ENCODE measurements at regions not wholly inside any gene's neighbourhood (a gene's known extent, or its start where the extent isn't known, plus 50 kb on each side); places are given as distances from the start of the nearest gene placed in this dataset.

DNA sequence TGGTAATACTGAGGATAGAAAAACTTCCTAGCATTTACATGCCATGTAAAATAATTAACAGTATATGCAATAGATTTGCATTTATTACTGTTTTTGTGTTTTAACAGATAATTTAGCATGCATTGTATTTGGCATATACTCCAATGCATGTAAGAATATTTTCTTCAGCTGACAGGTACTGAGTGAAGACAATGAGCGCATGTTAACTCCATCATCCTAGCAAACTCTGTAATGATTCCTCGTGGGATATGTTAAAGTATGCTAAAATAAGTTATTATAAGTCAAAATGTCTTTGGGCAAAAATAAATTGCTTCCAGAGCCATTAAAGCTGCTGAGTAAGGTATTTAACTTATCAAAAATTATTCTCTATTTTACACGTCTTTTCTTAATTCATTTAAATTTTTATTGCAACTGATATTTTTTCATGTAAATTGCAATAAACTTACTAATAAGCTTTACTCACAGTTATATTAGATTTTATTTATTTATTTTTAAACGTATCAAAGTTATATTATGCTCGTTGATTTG is 616.4 kb upstream of the NDST4 start:
- DNase-seq = no peak

DNA sequence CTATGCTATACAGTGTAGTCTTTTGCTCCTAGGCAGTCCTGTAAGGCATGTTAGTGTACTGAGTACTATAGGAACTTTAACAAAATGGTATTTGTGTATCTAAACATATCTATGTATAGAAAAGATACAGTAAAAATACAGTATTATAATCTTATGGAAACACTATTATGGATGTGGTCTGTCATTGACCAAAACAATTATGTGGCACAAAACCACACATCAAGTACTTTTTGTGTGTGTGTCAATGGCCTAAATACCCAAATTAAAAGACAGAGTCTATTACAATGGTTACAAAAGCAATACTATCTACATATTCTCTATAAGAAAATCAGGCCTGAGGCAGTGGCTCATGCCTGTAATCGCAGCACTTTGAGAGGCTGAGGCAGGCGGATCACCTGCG is 610.2 kb upstream of the NDST4 start:
- DNase-seq = no peak

DNA sequence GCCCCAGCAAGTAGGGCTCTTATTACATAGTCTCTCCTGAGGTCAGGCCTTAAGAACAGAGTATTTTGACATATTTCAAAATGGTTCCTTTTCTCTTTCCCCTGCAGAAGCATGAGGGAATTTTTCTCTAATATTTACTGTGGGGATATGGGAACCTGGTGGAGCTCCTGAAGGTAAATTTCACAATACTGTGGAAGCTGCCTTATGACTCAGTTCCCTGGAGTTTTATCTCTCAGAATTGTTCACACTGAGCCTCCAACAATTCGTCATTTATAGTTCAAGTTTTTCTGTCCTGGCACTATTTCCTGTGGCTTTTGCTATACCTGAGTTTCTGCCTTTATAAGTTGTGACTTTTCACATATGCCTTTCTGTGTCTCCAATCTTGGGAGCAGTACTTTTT is 607.2 kb upstream of the NDST4 start:
- DNase-seq = no peak

DNA sequence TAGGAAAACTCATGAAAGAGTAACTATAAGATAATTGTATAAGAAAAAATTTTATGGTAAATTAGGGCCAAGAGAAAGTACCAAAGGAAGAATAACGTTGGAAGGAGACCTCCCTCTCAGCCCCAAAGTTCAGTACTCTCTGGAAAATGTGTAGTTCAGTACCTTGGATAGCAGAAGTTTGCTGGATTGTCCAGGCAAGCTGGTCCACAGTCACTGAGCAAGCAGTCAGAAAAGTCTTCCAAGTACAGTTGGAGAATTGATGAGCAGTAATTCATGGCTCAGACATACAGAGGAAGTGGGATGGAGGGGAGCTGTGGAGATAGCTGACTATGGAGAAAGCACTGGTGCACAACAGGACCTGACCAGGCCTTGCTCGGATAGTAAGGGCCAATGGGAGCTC is 598.2 kb upstream of the NDST4 start:
- no peak for DNase-seq

DNA sequence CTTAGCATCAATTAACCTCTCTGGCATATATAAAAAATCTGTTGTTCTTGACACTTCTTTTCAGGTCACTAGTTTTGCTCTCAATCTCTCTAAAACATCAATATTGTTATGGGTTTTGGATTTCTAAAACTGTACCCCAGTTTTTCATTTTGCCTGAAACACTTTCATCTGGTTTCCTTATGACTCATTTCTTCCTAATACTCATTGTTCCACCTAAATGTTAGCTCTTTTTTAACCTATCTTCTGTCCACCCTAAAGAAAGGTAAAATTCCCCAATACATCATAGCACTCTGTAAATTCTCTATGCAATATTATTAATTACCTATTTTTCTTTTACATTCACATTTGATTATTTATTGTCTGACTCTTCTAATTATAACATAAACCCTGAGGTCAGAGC is 575.5 kb upstream of the NDST4 start:
- DNase-seq = no peak

DNA sequence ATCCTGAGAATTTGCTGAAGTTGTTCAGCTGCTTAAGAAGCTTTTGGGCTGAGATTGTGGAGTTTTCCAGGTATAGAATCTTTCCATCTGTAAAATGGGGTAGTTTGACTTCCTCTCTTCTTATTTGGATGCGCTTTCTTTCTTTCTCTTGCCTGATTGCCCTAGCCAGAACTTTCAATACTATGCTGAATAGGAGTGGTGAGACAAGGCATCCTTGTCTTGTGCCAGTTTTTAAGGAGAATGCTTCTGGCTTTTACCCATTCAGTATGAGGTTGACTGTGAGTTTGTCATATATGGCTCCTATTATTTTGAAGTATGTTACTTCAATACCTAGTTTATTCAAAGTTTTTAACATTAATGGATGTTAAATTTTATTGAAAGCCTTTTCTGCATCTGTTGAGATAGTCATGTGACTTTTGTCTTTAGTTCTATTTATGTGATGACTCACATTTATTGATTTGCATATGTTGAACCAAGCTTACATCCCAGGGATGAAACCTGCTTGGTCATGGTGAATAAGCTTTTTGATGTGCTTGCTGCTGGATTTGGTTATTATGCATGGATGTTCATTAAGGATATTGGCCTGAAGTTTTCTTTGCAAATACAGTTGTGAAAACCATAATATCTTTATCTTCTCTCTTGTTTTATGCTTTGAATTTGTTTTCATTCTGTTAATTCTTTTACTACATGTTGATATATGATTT is 573.8 kb upstream of the NDST4 start:
- DNase-seq = no peak

DNA sequence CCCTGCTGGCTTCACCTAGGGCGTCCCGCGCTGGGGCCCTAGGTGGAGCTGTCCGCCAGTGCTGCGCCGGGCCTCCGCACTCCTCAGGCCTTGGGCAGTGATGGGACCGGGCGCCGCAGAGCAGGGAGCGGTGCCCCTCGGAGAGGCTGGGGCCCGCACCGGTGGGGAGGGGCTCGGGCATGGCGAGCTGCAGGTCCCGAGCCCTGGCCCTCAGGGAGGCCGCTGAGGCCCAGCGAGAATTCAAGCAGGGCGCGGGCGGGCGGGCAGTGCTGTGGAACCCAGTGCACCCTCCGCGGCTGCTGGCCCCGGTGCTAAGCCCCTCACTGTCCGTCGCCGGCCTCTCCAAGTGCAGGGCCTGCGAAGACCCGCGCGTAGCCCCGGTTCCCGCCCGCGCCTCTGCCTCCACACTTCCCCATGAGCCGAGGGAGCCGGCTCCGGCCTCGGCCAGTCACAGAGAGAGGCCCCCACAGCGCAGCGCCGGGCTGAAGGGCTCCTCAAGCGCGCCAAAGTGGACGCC is 565.1 kb upstream of the NDST4 start:
- DNase-seq = no peak

DNA sequence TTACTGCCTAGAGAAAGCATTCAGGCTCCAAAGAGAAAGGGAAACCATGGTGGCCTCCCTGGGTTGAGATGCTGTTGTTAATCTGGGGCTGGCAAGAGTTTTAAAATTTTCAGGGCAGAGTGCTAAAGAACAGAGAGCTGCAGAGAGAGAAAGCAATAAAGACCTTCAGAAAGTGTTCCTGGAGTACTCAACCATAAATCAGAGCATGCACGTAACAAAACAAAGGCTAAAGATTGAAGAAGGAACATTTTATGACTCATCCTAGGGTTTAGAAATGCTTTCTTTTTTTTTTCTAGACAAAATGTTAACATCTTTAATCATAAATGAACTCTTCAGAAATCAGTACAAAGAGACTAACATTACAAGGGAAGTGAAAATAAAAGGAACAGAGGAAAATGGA is 562.3 kb upstream of the NDST4 start:
- no peak for DNase-seq

DNA sequence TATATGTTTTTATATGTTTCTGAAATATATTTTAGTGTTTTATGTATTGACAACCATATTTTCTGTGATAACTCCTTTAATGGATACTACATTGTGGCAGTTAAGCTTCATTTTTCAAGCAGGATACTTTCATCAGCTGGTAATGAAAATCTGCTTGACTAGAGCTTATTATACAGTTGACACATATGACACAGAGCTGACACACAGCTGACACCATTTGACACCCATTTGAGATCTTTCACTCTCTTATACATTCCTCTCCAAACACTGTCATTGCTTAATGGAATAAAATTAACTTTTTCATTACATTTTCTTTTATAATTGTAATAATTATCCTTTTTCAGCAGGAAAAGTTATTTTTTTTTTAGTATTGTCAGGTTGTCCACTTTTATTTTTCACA is 561.1 kb upstream of the NDST4 start:
- DNase-seq = no peak

DNA sequence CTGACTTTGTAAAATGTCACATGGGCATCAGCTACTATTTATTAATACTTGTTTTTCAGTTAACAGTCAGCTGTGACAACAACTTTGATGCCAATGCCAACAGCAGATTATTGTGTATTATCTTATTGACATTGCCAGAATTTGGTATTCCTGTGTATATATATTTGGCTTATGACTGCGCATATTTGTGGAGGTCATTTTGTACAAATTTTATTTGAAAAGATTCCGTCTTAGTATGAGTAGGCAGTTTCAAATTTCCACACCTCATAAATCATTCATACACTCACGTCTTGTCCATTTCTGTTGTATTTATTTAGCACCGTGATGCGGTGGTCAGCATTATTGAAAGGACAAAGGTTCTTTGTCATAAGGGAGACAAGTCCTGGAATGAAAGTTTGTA is 558.2 kb upstream of the NDST4 start:
- DNase-seq = peak in 1 of 3 experiments; percentile 62

DNA sequence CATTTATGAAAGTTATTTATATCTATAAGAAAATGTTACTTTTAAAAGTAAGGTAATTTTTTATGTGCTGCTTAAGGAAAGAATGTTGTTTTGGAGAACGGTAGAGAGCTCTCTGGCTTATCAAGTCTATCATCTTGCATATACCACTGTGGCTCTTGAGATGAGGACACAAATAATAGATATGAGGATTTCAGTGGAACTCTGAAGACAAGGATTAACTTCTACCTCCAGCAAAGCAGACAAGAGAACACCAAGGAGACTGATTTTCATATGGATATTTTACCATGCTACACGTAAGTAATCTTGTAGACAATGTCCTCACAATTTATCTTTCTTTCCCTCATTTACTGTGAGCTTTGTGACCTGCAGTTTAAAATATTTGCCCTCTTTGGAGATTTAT is 557.5 kb upstream of the NDST4 start:
- no peak for DNase-seq

DNA sequence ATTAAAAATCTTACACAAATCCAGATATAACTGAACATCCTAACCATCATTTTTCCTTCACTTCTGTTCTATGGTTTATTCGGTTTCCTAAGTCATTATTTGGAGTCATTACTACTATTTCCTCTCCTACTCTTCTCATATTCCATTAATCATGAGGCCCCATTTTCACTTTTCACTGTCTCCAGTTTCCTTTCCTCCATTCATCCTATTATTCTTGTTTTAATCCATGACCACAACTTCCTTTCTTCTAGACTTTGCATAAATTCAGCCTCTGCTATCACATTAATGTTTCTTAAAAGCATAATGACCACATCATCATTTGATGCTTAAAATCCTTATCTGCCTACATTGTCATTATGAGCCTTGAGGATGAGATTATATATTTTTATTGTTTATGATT is 555.0 kb upstream of the NDST4 start:
- no peak for DNase-seq

DNA sequence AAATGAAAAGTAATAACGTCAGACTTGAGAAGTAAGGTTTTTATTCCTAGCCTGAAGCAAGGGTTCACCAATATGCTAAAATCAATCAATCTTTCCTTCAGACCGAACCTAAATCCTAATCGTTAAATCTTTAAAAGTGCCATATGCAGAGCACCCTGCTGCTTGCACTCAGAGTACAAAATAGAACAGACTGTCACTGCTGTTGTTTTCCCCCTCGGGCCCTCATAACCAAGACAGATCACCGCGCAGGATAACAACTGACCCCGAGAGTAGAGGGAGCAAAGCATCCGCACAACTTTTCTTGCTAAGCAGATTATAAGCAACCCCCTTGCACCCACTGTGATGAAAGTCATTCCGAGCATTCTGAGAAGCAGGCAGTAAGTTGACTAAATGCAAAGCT is 550.9 kb upstream of the NDST4 start:
- DNase-seq = peak in 1 of 3 experiments; percentile 26

DNA sequence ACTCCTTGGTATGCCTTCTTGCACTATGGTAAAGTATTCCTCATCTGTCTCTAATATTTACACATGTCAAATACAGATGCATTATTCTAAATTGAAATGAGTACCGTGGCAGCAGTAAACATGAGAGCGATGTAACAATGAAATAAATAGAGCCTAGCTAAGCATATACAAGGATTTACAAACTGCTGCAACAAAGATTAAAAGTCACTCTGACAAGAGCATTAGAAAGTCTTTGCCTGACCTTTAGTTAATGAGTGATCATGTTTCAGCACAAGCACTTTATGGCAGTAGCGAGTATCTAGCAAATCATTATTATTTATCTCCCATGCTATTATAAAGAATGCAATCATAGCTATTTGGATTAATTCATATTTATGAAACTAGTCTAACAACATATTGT is 547.0 kb upstream of the NDST4 start:
- DNase-seq = peak in 1 of 3 experiments; percentile 48

DNA sequence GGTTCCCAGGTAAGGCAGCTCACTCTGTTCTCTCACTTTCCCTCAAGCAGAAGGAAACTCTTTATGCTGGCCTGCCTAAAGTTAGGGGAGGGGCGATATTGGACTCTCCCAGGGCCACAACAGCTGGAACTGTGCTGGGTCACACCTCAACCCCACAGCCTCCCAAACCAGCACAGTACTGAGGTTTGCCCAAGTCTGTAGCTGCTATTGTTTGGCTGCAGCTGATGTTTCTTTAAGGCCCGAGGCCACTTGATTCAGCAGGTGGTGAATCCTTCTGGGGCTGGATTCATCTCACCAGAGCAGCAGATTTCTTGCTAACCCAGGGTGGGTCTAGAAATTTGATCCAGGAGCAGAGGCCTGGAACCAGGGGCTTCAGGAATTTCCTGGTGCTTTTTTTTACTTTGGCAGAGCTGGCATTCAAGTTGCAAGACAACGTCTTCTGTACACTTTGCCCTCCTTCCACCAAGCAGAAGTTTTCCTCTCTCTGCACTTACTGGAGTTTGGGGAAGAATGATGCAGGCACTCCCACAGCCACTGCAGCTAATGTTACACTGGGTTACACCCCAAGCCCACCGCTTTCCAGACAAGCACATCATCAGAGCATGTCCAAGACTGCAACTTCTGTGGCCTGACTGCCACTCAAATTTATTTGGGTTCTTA is 544.7 kb upstream of the NDST4 start:
- DNase-seq = no peak

DNA sequence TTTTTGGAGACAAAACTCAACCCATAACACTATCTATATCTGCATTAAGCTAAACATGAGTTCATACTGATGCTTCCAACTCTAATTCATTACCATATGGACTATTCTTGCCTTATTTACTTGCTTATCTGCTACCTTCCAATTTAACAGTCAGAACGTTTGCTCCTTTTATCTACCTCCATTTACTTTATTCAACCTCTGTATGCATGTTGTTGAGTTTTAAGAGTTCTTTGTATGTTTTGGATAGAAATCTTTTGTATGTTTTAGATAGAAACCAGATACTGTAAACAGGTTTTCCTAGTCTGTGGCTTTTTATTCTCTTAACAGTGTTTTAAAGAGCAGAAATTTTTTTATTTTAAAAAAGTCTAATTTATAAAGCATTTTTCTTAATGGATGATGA is 542.2 kb upstream of the NDST4 start:
- DNase-seq = no peak

DNA sequence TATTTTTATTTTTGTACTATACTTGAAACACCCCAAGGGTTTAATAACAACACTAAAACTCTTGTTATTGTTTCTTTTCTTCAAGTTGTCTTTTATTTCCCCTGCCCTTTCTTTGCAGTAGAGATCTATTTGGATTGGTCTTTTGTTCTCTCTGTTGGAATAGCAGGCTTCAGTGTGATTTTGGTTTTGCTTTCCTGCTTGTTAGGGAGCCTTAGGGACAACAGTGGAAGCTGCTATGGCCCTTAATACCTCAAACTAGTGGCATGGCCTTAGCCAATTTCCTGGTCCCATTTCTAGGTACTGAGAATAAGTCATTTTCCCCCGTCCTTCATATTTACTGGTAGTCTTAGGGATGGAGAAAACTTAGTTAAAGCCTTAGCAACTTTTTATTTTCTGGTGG is 535.4 kb upstream of the NDST4 start:
- no peak for DNase-seq

DNA sequence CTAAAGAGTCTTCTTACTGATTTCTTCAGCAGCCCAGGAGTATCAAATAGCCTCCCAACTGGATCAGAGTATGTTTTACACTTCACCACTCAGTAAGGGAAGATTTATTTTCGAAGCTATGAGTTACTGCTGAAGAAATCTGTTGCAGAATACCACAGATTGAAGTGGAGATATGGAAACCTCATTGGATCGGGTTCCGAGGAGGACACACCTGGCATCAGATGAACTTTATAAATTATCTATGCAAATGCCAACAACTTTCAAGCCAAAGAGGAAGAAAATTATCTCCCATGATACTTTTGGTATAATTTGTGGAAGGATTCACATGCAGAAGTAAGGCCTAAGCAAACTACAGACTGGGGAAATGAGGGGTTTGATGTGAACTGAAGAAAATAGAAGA is 515.9 kb upstream of the NDST4 start:
- no peak for DNase-seq

DNA sequence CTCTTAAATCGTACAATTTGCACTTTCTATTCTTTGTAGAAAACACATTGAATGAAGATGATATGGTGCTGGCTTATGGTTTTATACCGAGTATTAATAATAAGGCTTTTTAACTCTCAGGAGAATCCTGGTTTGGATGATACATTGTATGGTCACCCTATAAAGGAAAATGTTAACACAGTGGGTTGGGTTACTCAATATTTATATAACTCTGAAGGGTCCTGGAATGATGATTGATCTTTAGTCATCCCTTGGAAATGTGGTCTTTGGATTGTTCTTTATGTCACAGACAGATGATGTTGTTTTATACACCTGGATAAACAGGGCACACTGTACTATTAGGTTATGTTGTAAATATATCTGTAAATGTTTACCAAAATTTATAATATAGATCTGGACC is 496.2 kb upstream of the NDST4 start:
- no peak for DNase-seq

DNA sequence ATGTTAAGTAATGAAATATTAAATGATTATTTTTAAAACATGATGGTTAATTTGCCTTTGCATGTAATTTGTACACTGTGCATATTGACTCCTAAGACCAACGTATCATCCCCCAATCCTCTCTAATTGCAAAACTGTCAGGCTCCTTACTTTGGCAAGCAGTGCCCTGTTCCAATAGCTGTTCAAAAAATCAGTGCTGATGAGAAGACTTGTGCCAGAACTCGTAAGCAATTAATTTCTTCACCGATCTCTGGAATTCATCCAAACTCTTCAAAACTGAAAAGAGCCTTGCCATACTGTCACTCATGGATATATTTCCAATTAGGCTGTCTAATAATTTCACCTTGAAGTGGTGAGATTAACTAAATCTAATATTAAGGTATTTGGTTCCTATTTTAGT is 493.9 kb upstream of the NDST4 start:
- no peak for DNase-seq

DNA sequence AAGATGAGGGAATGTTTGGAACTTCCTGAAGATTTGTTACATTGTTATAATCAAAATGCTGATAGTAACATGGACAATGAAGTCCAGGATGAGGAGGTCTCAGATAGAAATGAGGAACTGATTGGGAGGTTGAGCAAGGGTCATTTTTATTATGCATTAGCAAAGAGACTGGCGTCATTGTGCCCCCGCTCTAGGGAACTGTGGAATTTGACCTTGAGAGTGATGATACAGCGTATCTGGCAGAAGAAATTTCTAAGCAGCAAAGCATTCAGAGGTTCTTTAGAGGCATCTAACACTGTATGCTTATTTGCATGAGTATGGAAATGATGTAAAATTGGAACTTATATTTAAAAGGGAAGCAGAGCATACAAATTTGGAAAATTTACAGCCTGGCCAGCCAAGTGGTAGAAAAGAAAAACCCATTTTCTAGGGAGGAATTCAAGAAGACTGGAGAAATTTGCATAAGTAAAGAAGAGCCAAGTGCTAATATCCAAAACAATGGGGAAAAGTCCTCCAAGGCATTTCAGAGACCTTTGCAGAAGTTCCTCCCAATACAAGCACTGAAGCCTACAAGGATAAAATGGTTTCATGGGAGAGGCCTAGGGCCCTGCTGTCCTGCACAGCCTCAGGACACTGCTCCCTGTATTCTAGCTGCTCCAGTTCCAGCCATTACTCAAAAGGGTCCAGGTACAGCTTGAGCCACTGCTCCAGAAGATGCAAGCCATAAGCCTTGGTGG is 483.0 kb upstream of the NDST4 start:
- no peak for DNase-seq

DNA sequence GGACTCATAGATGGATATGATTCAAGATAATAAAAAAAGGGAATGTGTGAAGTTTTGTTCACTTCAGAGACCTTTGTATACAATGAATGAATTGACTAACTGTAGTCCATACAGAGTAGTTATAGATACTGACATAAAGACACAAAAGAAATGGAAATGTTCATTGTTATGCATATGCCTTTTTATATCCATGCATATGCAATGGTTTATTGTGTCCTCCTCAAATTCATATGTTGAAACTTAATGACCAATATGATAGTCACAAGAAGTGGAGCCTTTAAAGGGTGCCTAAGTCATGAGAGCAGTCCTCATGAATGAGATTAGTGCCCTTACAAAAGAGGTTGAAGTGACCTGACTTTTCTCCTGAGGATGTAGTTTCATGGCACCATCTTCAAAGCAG is 467.5 kb upstream of the NDST4 start:
- DNase-seq = no peak

DNA sequence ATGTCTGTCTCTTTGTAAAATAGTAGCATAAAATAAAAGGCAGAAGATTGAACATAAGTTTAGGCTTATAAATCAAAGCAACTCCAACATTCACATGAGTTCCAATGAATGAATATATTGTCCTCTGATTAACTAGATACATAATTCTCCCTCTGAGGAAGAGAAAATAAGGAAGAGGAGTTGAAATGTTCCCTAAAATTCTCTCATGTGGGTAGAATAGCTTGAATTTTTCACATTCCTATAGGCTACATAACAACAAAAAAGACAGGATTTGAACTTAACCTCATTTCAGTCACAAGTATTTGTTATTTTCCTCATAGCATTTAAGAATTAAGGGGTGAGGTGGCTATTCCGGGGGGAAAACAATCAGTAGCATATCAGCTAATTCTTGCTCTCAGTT is 462.4 kb upstream of the NDST4 start:
- DNase-seq = no peak

DNA sequence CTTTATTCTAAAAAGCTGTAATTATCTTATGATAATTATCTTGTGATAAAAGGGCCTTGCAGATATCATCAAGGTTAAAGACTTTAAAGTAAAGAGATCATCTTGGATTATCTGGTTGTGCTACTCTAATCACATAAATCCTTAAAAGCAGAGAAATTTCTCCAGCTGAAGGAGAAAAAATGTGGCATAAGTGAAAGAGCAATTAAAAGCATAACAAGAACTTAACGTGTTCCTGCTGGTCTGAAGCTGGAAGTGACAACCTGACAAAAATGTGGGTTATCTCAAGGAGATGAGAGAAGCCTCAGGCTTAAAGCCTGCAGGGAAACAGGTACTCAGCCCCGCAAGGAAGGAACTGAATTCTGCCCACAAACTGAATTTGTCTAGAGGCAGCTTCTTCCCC is 449.1 kb upstream of the NDST4 start:
- no peak for DNase-seq

Data from NCI-H1417 (cell line).